Type B pancreatic cell (in vitro differentiated cells): ENCODE measurements at regions not wholly inside any gene's neighbourhood (a gene's known extent, or its start where the extent isn't known, plus 50 kb on each side); places are given as distances from the start of the nearest gene placed in this dataset.

Source experiments
- DNase-seq: peaks from one replicate; pipeline ENCODE4 v3.0.0; 2021; ENCODE audit warnings: mixed read lengths; ENCODE audit not compliant: unreplicated experiment; ENCODE audit errors: extremely low spot score
- H3K27ac Mint-ChIP-seq: 2 replicates; pipeline ENCODE4 v1.8.0; 2021; ENCODE audit warnings: mild to moderate bottlenecking, mixed read lengths
- H3K27me3 Mint-ChIP-seq: 2 replicates; pipeline ENCODE4 v1.8.0; 2021; ENCODE audit warnings: mixed read lengths
- H3K36me3 Mint-ChIP-seq: 2 replicates; pipeline ENCODE4 v1.8.0; 2021; ENCODE audit warnings: mixed read lengths
- H3K4me1 Mint-ChIP-seq: one replicate; pipeline ENCODE4 v1.8.0; 2021; ENCODE audit warnings: mixed read lengths; ENCODE audit not compliant: unreplicated experiment
- H3K4me3 Mint-ChIP-seq: 2 replicates; pipeline ENCODE4 v1.8.0; 2021; ENCODE audit warnings: mild to moderate bottlenecking, mixed read lengths
- H3K9me3 Mint-ChIP-seq: 2 replicates; pipeline ENCODE4 v1.8.0; 2021; ENCODE audit warnings: mixed read lengths
- CTCF ChIP-seq: fragments of 200-600 bp; sonication (generic); conservative IDR thresholded peaks from 2 replicates; pipeline ENCODE4 v1.5.0; 2021; ENCODE audit warnings: antibody characterized with exemption, mild to moderate bottlenecking

GRCh38 chr9:115672477-115673316 lies 480.9 kb upstream of the PAPPA start:
- H3K4me1 Mint-ChIP-seq = peaks cover 8% of the 10 kb centered on the region
- H3K4me3 Mint-ChIP-seq = no peak overlapping the region
- peak overlapping the region; percentile 87 for H3K27ac Mint-ChIP-seq
- TF ChIP-seq CTCF = no peak
- peaks cover 3% of the 10 kb centered on the region for H3K27me3 Mint-ChIP-seq
- no peaks in the 10 kb centered on the region for H3K36me3 Mint-ChIP-seq
- no peak for DNase-seq
- peaks cover 11% of the 10 kb centered on the region for H3K9me3 Mint-ChIP-seq

- Mint-ChIP-seq H3K27me3 (peaks cover 3% of the 10 kb centered on the region), H3K27ac (peak overlapping the region; percentile 87), H3K36me3 (no peaks in the 10 kb centered on the region), H3K4me1 (peaks cover 8% of the 10 kb centered on the region), H3K9me3 (peaks cover 11% of the 10 kb centered on the region), H3K4me3 (no peak overlapping the region)
- DNase-seq = no peak
- TF ChIP-seq CTCF = no peak
Measured at GRCh38 chr9:115673599-115673998, 480.0 kb upstream of the PAPPA start.

GRCh38 chr9:115674091-115674490 lies 479.5 kb upstream of the PAPPA start:
- H3K27ac Mint-ChIP-seq = no peak overlapping the region
- H3K27me3 Mint-ChIP-seq = peaks cover 3% of the 10 kb centered on the region
- no peak for DNase-seq
- no peak for TF ChIP-seq CTCF
- peaks cover 11% of the 10 kb centered on the region for H3K9me3 Mint-ChIP-seq
- no peaks in the 10 kb centered on the region for H3K36me3 Mint-ChIP-seq
- peaks cover 8% of the 10 kb centered on the region for H3K4me1 Mint-ChIP-seq
- H3K4me3 Mint-ChIP-seq = no peak overlapping the region

- Mint-ChIP-seq H3K4me3 (no peak overlapping the region), H3K27ac (no peak overlapping the region), H3K36me3 (no peaks in the 10 kb centered on the region), H3K9me3 (peaks cover 7% of the 10 kb centered on the region), H3K27me3 (no peaks in the 10 kb centered on the region), H3K4me1 (peaks cover 8% of the 10 kb centered on the region)
- TF ChIP-seq CTCF = no peak
- no peak for DNase-seq
Measured at GRCh38 chr9:115675834-115676233, 477.8 kb upstream of the PAPPA start.

- H3K4me1 Mint-ChIP-seq = no peaks in the 10 kb centered on the region
- H3K9me3 Mint-ChIP-seq = peaks cover 7% of the 10 kb centered on the region
- H3K4me3 Mint-ChIP-seq = no peak overlapping the region
- H3K27ac Mint-ChIP-seq = no peak overlapping the region
- no peak for TF ChIP-seq CTCF
- no peak for DNase-seq
- no peaks in the 10 kb centered on the region for H3K27me3 Mint-ChIP-seq
- no peaks in the 10 kb centered on the region for H3K36me3 Mint-ChIP-seq
Measured at GRCh38 chr9:115680231-115680630, 473.4 kb upstream of the PAPPA start.
